Glutamatergic neuron (in vitro differentiated cells): ENCODE measurements at regions not wholly inside any gene's neighbourhood (a gene's known extent, or its start where the extent isn't known, plus 50 kb on each side); places are given as distances from the start of the nearest gene placed in this dataset.

Experiments used
- DNase-seq: peaks from one replicate; pipeline ENCODE4 v3.0.0; 2022
- H3K27ac Mint-ChIP-seq: one replicate; pipeline ENCODE4 v1.8.0; 2020; ENCODE audit warnings: mild to moderate bottlenecking, mixed read lengths, inconsistent platforms; ENCODE audit not compliant: unreplicated experiment
- H3K27me3 Mint-ChIP-seq: one replicate; pipeline ENCODE4 v1.8.0; 2020; ENCODE audit warnings: mild to moderate bottlenecking, moderate library complexity, mixed read lengths, inconsistent platforms; ENCODE audit not compliant: unreplicated experiment
- H3K36me3 Mint-ChIP-seq: one replicate; pipeline ENCODE4 v1.8.0; 2020; ENCODE audit warnings: mild to moderate bottlenecking, mixed read lengths, inconsistent platforms; ENCODE audit not compliant: unreplicated experiment
- H3K4me1 Mint-ChIP-seq: one replicate; pipeline ENCODE4 v1.8.0; 2020; ENCODE audit warnings: mild to moderate bottlenecking, low read depth, mixed read lengths, inconsistent platforms; ENCODE audit not compliant: unreplicated experiment
- H3K4me3 Mint-ChIP-seq: one replicate; pipeline ENCODE4 v1.8.0; 2020; ENCODE audit warnings: mild to moderate bottlenecking, mixed read lengths, inconsistent platforms; ENCODE audit not compliant: unreplicated experiment
- H3K9me3 Mint-ChIP-seq: one replicate; pipeline ENCODE4 v1.8.0; 2020; ENCODE audit warnings: mild to moderate bottlenecking, moderate library complexity, mixed read lengths, inconsistent platforms; ENCODE audit not compliant: unreplicated experiment
- TF ChIP-seq, protein P1 (sequence below): fragments of 200-600 bp; sonication (generic); IDR thresholded peaks from one replicate; pipeline ENCODE4 v1.5.0; 2021; ENCODE audit not compliant: partially characterized antibody, unreplicated experiment

DNA sequence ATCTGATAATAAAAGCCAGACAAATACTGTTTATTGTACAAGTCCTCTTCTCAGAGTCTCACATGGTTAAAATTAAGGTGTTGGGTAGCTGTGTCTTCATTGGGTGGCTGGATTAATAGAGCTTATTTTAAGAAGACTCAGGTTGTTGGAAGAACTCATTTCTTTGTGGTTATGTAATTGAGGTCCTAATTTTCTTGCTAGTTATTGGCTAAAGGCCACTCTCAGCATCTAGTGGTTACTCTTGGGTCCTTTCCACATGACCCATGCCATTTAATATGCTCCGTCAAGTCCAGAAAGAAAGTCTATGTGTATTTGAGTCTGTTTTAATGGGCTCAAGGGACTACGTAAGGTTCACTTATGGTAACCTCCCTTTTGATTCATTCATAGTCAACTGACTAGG, 1668.6 kb upstream of the AGA start:
- Mint-ChIP-seq H3K4me3 (no peak overlapping the region), H3K27me3 (no peaks in the 10 kb centered on the region), H3K4me1 (no peaks in the 10 kb centered on the region), H3K36me3 (no peaks in the 10 kb centered on the region), H3K9me3 (no peaks in the 10 kb centered on the region), H3K27ac (no peak overlapping the region)
- no peak for DNase-seq
- TF ChIP-seq, protein P1, sequence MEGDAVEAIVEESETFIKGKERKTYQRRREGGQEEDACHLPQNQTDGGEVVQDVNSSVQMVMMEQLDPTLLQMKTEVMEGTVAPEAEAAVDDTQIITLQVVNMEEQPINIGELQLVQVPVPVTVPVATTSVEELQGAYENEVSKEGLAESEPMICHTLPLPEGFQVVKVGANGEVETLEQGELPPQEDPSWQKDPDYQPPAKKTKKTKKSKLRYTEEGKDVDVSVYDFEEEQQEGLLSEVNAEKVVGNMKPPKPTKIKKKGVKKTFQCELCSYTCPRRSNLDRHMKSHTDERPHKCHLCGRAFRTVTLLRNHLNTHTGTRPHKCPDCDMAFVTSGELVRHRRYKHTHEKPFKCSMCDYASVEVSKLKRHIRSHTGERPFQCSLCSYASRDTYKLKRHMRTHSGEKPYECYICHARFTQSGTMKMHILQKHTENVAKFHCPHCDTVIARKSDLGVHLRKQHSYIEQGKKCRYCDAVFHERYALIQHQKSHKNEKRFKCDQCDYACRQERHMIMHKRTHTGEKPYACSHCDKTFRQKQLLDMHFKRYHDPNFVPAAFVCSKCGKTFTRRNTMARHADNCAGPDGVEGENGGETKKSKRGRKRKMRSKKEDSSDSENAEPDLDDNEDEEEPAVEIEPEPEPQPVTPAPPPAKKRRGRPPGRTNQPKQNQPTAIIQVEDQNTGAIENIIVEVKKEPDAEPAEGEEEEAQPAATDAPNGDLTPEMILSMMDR: no peak

DNA sequence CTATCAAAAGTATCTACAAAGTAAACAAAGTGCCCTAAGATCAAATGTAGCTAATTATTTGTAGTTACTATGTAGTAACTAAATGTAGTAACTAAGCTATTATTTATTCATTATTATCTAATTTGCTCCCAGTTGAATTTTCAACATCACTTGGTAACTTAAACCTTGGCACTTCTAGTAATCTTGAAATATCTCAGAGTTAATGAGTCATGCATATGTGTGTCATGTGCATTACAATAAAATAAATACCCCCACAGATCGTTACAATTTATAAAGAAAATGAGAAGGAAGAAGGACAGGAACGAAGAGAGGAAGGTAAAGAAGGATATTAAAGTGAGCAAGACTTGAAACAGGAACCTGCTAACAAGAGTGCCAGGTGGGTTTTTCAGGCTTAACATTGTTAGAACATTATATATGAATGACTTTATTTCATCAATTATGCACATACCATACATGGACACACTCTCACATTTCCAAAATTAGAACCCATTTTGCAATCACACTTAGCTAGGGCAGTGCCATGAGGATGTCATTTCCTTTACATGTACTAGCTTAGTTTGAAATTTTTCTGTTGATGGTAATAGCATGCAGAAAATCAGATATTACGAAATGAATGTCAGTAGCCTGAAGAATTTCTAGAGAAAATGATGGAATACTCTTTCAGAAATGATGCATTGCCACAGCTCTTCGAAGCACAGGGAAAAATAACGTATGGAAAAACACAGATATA, 1670.4 kb upstream of the AGA start:
- Mint-ChIP-seq H3K27ac (no peak overlapping the region), H3K4me1 (no peaks in the 10 kb centered on the region), H3K36me3 (no peaks in the 10 kb centered on the region), H3K27me3 (no peaks in the 10 kb centered on the region), H3K9me3 (no peaks in the 10 kb centered on the region), H3K4me3 (no peak overlapping the region)
- DNase-seq: no peak
- TF ChIP-seq, protein P1: no peak

DNA sequence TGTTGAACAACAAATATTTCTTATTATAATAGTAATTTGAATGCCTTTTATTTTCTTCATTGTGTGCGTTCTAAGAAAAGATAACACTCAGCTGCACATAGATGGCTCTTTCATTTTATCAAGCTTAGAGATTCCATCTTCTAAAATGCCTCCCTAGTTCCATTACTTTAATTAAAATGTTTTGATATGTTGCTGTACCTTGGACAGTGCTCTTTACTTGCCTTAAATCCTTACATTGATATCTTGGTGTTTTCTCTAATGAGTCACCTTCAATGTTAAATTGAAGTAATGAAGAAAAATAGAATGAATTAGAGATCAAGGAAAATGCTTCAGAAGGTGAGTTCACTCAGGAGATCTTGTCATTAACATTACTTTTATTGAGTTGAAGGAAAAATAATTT, 1672.4 kb upstream of the AGA start:
- TF ChIP-seq, protein P1: no peak
- Mint-ChIP-seq H3K9me3 (no peaks in the 10 kb centered on the region), H3K36me3 (no peaks in the 10 kb centered on the region), H3K4me1 (peaks cover 4% of the 10 kb centered on the region), H3K27ac (no peak overlapping the region), H3K27me3 (no peaks in the 10 kb centered on the region), H3K4me3 (no peak overlapping the region)
- no peak for DNase-seq

DNA sequence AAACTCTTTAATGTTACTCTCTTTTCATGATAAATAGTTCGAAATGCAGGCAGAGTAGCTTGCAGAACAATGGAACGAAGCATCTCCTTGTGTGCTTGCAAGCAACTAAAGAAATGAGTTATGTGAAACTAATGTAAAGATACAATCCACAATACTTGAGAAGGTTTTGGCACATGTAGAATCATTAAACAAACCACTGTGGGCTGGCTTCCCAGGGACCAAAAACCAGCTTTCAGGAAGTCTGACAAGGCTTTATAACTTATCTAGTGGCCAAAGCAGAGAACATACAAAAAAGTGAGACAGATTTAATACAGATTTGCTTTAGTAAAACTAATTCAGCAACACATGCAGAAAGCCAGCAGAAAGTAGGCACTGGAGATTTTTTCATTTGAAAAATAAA, 1673.8 kb upstream of the AGA start:
- Mint-ChIP-seq H3K4me3 (no peak overlapping the region), H3K27me3 (no peaks in the 10 kb centered on the region), H3K4me1 (peaks cover 4% of the 10 kb centered on the region), H3K27ac (no peak overlapping the region), H3K36me3 (no peaks in the 10 kb centered on the region), H3K9me3 (no peaks in the 10 kb centered on the region)
- TF ChIP-seq, protein P1: no peak
- no peak for DNase-seq

DNA sequence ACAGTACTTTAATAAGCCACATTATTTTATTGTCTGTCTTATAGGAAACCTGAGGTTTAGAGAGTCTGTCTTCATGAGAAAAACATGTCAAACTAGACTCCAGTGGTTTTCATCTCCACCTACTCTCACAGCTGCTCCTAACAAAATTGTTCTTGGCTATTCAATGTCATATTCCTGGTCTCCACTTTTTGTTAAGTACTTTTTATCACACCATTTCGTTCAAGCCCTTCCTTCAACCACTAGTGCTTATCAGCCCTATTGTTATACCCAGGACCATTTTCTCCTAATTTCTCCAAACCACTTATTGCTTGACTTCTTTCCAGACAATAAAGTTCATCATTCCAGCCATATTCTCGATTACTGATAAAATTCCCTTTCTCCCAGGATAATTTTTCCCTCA, 1674.3 kb upstream of the AGA start:
- no peaks in the 10 kb centered on the region for H3K36me3 Mint-ChIP-seq
- H3K4me3 Mint-ChIP-seq: no peak overlapping the region
- H3K9me3 Mint-ChIP-seq: no peaks in the 10 kb centered on the region
- TF ChIP-seq, protein P1: no peak
- DNase-seq: no peak
- peaks cover 4% of the 10 kb centered on the region for H3K4me1 Mint-ChIP-seq
- H3K27ac Mint-ChIP-seq: no peak overlapping the region
- H3K27me3 Mint-ChIP-seq: no peaks in the 10 kb centered on the region
